GM12865 (cell line): ENCODE measurements at regions not wholly inside any gene's neighbourhood (a gene's known extent, or its start where the extent isn't known, plus 50 kb on each side); places are given as distances from the start of the nearest gene placed in this dataset.

Source experiments
- DNase-seq: peaks from one replicate; pipeline ENCODE4 v3.0.0; 2010; ENCODE audit warnings: low read depth
- H3K4me3 ChIP-seq: 2 replicates; pipeline ENCODE4 v1.5.1; 2011; ENCODE audit warnings: mild to moderate bottlenecking, low read depth, low read length, control low read depth
- CTCF ChIP-seq: IDR thresholded peaks from 2 replicates; pipeline ENCODE4 v1.5.1; 2011; ENCODE audit warnings: low read length, control low read depth, low read depth, inconsistent platforms; ENCODE audit not compliant: insufficient read depth; ENCODE audit errors: missing control alignments

- H3K4me3 ChIP-seq, result no peak overlapping the region
- no peak for DNase-seq
- no peak for TF ChIP-seq CTCF
These were observed 208.2 kb upstream of the INHBA start for GRCh38 chr7:41910940-41911600.

- TF ChIP-seq CTCF, result no peak
- H3K4me3 ChIP-seq, result no peak overlapping the region
- DNase-seq, result no peak
These were observed 204.6 kb upstream of the INHBA start for GRCh38 chr7:41907444-41907843.

DNA sequence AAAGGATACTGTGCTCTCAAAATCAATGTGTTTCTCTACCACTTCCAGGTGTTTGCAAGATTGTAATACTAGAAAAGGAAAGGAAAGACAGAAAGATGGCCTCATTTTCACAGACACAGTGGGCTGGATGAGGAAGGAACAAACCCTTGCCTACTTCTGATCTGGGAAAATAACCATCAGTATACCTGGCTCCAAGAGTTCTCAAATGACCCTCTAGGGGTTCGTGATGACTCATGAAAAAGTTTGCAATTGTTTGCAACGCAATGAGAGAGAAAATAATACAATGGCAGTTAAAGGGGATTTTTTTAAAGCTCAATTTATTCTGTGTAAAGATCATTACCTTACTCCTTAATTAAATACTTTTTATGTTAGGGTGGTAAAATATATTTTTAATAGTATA is 197.6 kb upstream of the INHBA start:
- TF ChIP-seq CTCF, result no peak
- H3K4me3 ChIP-seq, result no peak overlapping the region
- DNase-seq, result no peak

GRCh38 chr7:41899823-41900433 is 197.0 kb upstream of the INHBA start:
- no peak for TF ChIP-seq CTCF
- no peak overlapping the region for H3K4me3 ChIP-seq
- DNase-seq, result no peak

DNA sequence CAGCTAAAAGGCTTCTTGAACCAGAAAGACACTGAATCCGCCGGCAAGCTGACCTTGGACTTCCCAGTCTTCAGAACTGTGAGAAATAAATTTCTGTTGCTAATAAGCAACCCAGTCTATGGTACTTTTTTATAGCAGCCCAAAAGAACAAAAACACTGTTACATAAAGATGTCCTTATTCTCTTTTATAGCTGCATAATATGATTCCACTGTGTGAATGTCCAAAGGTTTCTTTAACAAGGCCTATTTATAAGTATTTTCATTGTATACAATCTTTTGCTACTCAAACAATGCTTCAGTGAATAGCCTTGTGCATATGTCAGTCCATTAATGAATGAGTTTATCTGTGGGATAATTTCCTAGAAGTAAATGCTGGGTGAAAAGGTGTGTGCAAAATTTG is 190.8 kb upstream of the INHBA start:
- no peak for TF ChIP-seq CTCF
- no peak overlapping the region for H3K4me3 ChIP-seq
- DNase-seq, result no peak

DNA sequence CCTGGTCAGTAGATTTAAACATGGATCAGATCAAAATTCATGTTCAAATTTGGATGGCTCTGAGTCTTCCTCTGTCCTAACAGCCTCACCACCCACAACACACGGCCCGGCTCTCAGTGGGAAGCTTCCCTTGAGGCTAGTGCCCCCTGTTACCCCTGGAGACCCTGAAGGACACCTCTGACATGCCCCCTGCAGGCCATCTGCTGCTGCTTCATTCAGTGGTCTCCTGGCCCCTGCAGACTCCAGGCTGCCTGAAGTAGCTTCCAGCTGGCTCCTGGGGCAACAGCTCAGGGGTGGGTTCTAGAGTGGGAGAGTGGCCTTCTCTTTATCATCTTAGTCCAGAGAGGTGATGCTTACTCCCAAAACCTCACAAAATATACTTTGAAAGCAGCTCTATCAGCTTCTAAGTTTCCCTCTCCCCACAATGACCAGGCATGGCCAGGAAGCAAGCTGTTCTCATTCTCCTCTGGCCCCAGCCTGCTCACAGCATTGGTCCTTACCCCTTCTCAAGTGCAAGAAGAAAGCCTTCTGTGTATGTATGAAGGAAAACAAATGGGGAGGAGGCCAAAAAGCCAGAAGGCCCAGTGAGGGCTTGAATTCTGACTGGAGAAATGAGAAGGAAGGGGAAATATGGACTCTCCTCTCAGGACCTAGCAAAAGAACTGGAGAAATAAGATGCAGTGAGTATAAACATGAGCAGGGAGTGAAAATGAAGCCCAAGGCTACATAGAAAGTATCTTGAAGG is 189.6 kb upstream of the INHBA start:
- peak; percentile 31 for TF ChIP-seq CTCF
- H3K4me3 ChIP-seq, result no peak overlapping the region
- DNase-seq, result no peak
